Bone marrow (tissue), 2 donors: ENCODE measurements at regions not wholly inside any gene's neighbourhood (a gene's known extent, or its start where the extent isn't known, plus 50 kb on each side); places are given as distances from the start of the nearest gene placed in this dataset.
"Not testable (repeated sequence)": the region's sequence is repeated elsewhere in the genome, so short reads cannot be mapped to it uniquely, and the experiment has no call there.

Experiments
- DNase-seq, 2 donors: peaks; one replicate each; lab custom pipeline; 2025; lab: John Stamatoyannopoulos, UW

DNA sequence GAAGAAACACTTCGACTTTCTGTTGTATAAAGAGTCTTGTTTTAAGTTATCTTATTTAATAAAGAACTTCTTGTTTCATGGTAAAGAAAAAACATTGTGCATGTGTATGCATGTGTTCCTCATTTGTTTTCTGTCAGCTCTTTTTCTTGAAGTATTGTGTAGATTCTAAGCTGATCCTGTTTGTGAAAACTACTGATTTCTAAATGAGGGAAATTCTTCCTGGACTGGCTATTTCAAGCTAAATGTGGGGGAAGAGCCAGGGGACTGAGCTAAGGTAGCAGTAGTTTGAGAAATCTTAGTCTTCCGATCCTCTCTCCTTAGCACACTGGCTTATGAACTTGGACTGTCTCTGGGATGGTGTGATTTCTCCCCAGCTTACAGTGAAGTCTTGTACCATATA is 56.4 kb upstream of the RBMS1 start:
- DNase-seq, result no peak

DNA sequence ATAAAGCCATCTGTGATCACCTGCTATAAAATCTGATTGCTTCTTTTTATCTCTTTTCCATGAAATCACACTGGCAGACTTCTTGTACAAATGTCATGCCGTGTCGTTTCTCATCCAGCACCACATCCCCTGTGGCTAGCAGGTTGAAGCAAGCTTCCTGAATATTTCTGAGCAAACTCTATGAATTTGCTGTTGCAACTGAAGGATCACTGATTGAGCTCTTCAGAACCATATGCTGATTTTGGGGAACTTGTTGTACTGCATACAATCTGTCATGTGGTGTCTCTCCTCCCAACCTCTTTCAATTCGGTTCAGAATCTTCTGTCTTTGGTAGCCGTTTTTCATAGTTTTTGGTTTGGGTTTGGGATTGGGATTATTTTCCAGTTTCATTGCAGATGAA is 57.7 kb upstream of the RBMS1 start:
- no peak for DNase-seq

DNA sequence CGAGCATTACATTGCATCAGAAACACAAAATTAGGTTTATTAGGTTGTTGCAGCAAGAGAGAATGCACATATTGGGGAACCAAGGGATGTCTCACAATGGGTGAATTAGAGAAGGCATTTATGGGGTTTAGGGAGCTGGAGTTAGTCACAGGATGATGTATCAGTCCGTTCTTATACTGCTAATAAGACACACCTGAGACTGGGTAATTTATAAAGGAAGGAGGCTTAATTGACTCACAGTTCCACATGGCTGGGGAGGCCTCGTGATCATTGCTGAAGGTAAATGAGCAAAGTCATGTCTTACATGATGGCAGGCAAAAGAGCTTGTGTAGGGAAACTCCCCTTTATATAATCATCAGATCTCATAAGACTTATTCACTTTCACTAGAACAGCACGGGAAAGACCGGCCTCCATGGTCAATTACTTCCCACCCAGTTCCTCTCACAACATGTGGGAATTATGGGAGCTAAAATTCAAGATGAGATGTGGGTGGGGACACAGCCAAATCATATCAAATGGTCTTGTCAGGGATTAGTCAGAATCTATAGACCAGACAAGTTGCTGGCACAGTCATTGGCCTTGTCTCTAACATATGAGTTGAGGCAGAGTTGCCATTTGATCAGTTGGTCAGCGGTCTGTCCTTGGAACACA is 61.9 kb upstream of the RBMS1 start:
- DNase-seq, result no peak

DNA sequence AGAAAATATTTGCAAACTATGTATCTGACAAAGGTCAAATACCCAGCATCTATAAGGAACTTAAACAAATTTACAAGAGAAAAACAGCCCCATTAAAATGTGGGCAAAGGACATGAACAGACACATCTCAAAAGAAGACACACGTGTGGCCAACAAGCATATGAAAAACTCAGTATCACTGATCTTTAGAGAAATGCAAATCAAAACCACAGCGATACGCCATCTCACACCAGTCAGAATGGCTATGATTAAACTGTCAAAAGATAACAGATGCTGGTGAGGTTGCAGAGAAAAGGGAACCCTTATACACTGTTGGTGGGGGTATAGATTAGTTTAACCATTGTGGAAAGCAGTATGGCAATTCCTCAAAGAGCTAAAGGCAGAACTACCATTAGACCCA is 64.3 kb upstream of the RBMS1 start:
- DNase-seq, result no peak

DNA sequence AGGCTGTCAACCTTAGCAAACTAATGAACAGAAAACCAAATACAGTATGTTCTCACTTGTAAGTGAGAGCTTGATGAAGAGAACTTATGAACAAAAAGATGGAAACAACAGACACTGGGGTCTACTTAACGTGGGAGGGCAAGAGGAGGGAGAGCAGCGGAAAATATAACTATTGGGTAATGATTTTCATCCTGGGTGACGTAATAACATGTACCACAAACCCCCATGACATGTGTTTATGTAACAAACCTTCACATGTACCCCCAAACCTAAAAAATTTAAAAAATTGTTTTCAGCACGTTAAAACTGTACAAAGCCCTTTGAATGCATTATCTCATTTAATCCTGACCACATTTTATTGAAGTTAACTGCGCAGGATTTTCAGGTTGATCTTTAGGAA is 64.9 kb upstream of the RBMS1 start:
- no peak for DNase-seq

DNA sequence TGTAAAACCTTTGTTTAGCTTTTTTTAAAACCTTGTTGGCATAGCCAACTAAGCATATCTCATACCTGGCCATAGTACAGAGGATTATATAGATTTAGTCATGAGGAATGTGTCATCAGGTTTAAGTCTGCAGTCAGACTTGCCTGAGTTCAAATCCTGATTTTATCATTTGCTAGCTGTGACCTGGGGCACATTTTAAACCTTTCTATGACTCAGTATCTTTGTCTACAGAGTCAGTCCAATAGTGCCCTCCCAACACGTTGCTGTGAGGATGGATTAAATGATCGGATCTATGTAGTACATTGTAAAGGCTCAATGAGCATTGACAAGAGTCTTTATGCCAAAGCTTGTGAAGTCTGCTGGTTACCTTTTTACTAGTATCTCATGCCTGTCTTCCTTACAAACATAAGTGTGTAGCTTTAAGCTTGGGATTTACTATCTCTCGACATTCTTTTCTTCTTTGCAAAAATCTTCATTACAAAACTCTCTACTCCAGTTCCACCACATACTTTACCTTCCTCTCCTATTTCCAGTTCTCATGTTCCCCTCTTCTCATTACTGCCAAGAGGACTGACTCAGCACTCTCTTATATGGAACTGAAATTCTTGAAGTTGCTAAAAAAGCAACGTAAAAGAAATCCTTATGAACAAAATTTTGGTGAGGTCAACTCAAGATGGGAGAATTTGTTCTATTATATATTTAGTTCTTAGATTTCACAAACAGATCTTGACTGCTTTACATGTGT is 68.1 kb upstream of the RBMS1 start:
- DNase-seq, result no peak

DNA sequence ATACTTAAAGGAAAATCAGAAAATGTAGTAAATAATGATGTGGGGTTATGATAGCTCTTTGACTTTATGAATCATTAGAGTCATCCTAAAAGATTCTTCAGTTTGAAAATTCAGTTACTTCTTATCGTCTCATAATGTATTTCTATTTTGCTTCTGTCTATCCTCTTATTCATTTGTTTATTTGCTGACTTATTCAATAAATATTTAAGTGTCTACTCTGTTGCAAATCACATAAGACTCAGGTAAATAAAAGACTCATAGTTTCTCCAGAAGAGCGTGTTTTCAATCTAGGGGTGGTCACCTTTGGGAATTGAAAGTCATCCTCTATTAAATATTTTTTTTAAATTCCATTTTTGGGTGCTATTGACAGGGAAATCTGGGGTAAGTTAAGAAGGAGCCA is 69.1 kb upstream of the RBMS1 start:
- DNase-seq, result no peak

DNA sequence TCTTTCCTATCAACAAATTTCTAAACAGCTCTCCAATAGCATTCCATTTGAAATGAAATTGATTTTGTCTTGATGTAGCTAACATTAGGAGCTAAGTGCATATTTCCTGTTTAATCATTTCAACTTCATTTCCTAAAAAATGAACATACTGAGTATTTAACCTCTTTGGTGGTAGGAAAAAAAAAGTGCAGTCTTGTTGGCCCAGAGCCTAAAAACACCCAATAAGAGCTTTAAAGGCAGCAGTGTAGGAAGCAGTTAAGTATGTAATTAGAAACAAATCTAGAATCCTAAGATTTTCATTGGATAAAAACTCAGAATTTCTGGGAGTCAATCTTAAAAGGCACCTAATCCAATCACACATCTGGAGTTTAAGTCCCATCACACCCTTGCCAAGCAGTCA is 71.0 kb upstream of the RBMS1 start:
- no peak for DNase-seq

DNA sequence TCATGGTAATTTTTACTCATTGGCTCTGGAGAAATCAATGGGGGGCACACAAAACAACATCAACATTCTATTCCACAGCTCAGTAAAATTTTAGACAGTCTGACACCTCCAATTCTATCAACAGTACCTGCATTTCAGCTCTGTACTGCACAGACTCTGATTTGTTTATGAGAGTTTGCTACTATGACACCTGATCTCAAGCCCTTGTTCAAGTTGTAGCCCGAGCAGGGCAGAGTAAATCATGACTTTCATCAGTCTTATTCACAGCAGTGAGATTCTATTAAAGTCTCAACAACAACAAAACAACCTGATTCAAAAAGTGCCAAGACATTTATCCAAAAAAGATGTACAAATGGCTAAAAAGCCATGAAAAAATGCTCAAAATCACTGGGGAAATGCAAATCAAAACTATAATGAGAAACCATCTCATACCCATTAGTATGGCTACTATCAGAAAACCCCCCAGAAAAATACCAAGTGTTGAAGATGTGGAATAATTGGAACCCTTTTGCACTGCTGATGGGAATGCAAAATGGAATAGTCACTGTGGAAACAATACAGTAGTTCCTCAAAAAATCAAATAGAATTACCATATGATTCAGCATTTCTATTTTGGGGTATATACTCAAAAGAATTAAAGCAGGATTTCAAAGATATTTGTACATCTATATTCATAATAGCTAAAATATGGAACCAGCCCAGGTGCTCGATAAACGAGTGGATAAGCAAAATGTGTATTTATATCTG is 71.7 kb upstream of the RBMS1 start:
- DNase-seq, result no peak

DNA sequence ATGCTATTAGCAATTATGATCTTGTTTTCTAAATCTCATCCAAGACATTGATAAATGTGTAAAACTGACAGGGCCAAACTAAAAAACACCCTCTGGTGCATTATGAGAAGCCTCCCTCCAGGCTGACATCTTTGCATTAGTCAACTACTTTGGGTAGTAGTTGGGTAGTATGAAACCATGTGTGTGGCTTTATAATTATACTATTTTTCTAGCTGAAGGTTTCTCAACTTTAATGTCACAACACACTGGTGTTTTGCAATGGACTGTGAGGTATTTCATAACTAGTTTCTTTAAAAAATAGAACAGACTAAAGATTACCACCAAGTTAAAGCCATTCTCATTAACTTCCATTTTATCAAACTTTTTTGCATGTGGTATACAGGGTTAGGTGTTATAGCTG is 73.1 kb upstream of the RBMS1 start:
- no peak for DNase-seq

DNA sequence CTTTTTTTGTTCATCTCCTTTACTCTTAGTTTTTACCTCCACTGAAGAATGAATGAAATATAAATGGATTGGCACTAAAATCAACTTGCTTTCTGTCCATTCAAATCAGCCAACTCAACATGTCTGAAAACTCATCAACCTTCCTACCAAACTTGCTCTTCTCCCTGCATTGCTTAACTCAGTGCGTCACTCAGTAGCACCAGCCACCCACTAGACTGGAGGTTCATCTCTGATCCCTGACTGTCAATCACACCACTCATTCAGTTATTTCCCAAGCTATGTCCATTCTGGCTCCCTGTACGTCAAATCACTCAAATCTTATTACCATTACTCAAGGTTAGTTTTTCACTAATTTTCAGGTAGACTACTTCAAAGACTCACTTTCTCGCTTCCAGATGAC is 75.2 kb upstream of the RBMS1 start:
- no peak for DNase-seq

DNA sequence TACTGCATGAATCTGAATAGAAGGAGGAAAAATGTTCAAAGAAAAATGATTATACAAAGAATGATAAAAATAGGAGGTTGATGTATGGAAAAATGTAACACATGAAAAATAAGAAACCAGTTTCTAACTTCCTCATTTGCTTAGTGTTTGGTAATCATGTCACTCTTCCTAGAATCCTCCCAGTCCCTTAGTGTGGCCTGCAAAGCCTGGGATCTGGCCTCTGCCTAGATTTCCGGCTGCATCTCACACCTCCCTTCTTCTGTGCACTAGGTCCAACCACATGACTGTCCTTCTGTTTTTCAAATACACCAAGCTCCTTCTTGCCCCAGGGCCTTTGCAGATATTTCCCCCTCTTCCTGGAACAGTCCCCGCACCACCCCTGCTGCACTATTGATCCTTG is 76.8 kb upstream of the RBMS1 start:
- no peak for DNase-seq

DNA sequence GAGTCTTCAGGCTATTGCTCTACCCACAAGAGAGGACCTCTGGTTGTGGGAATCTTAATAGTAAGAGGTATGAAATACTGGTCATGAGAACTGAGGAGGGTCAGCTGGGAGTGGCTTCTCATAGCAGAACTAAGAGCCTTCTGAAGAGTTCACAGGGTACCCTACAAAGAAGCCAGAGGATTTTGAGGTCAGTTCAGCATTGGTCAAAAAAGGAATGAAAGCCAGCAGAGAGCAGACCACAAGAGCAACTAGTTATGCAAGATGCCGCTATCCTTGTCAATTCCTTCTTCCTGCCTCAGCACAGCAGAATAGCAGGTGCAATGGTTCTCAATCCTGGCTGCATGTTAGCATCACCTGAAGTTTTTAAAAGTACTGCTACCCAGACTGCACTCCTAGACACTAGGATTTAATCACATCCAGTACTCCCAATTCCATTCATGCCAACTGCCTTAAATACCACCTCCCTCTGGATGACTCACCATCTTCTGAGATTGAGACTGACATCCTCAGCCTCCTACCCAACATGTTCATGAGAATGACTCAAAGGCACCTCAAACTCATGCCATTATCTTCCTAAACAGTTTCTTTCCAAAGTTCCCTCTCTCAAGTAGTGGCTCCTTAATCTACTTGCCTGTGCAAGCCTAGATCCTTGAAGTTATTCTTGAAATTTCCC is 81.0 kb upstream of the RBMS1 start:
- DNase-seq, result no peak

DNA sequence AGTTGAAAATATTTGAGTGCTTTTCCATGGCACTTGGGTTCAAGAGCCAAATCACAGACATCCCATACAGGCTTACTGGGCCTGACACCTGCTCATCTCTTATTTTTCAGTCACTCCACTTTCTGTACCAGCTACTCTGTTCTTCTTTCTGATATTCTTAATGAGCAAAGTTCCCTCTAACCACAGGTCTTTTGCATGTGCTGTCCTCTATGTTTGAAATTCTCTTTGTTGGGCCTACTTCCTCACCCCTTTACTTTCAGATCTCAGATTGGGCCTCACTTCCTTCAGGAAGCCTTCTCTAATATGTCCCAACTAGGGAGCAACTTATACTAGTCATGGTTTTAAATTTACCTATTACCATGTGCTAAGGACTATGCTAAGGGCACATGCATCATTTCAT is 81.8 kb upstream of the RBMS1 start:
- DNase-seq, result no peak

DNA sequence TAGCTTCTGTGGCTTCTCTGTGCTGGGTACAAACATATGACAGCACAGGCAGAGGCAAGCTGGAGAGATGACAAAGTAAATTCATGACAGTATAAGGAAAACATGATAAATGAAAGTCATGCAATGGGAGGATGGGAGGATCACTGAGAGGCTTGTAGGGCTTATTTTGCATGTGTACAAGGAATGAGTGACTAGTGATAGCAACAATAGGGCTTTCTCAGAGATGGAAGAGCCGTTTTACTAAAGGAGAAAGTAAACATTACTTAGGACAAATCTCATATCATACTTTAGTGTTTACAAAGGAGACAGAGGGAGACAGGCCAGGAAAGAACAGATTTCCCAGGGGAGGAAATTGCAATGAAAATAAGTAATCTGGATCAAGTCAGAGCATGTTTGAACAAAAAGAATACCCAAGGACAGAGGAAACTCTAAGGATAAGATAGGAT is 82.5 kb upstream of the RBMS1 start:
- DNase-seq, result no peak

DNA sequence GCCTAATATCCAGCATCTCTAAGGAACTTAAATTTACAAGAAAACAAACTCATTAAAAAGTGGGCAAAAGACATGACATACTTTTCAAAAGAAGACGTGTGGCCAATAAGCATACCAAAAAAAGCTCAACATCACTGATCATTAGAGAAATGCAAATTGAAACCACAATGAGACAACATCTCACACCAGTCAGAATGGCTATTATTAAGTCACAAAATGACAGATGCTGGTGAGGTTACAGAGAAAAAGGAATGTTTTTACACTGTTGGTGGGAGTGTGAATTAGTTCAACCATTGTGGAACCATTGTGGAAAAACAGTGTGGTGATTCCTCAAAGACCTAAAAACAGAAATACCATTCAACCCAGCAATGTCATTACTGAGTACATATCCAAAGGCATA is 83.5 kb upstream of the RBMS1 start:
- not testable (repeated sequence) for DNase-seq

DNA sequence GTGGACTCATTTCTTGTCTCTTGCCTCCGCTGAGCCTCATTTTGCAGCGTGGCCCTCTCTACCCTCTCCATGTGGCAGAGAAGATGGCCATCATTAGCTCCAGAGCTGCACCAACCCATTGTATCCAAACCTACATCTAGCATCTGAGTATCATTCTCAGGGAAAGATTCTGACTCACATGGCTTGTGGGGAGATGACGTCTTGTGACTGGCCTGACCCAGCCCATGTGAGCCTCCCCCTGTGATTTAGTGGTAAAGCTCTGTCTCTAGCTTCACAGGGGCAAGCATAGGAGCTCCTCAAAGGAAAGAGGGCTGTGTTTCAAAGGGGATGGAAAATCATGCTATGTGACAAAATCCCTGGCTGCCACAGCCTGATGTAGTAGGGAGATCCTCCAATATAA is 87.4 kb upstream of the RBMS1 start:
- DNase-seq, result no peak

DNA sequence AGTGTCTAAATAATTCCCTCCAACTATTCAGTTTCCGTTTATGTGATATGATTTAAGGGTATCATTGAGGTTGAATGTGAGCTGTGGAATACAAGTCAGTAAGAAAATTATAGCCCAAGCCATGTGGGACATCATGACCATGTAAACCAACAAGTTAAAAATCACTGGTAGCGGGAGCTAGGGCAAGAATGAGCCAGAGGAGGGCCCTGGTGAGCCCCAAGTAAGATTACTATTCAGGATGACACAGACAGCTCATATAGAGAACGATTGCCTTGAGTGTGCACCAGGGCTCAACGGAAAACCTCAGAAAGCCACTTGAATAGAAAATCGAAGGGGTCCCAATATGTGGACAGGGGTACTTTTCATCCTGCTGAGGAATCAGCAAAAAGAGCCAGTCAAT is 87.8 kb upstream of the RBMS1 start:
- no peak for DNase-seq

DNA sequence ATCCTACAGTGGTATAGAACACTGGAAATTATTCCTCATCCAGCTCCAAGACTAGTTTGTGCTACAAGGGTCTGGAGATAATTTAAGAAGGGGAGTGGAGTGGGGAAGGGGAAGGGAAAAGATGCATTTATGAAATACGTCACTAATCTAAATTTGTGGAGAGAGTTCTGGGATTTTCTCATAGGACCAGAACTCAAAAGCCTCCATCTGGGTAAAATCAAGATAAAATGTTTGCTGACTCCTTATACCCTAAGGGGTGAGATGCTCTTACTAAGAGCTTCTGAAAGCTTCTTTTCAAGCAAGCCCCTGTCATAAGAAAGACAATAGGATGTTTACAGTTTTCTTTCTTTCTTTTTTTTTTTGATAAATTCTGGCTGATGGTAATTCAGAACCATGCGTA is 88.5 kb upstream of the RBMS1 start:
- DNase-seq, result no peak

DNA sequence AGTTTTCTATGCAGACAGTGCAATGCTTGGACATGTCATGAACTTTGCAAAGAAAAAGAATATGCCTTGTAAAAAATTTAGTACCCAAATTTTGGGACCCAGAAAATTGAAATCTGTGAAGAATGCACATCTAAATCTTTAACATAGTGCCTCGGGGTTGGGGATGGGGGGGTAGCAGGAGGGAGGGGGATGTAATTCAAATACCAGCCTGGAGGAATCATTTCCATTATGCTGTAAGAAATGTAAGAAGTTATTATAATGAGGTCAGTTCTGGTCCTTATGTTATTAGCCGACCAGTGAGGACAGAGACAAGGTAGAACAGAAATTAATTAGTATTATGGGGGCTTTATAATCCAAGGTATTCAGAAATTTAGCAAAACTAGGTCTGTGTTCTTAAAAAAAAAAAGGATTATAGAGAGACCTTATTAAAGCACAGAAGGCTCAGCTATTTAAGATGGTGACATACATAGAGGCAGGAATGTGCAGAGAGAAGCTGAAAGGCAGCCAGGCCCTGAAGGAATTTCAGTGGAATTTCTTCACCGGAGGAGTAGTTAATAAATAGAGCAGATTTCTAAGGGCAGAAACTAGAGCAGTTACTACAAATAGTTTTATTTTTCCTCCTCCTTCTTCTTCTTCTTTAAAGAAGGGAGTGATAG is 89.0 kb upstream of the RBMS1 start:
- DNase-seq, result no peak

DNA sequence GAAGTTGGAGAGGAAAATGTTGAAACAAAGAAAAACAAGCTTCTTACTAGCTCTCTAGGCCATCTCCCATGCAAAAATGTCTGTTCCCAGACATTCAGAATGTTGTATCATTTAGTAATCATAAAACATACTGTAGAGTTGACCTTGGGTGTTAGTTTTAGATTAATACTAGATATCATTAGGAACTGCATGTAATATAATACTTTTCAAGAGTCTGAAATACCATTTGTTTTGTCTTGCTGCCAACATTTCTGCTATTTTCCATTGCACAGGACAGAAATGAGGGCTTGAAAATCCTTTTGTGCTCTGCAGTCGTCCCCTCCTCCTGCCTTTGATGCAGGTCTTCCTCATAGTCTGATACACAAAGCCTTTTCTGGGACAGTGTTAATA is 89.5 kb upstream of the RBMS1 start:
- no peak for DNase-seq

DNA sequence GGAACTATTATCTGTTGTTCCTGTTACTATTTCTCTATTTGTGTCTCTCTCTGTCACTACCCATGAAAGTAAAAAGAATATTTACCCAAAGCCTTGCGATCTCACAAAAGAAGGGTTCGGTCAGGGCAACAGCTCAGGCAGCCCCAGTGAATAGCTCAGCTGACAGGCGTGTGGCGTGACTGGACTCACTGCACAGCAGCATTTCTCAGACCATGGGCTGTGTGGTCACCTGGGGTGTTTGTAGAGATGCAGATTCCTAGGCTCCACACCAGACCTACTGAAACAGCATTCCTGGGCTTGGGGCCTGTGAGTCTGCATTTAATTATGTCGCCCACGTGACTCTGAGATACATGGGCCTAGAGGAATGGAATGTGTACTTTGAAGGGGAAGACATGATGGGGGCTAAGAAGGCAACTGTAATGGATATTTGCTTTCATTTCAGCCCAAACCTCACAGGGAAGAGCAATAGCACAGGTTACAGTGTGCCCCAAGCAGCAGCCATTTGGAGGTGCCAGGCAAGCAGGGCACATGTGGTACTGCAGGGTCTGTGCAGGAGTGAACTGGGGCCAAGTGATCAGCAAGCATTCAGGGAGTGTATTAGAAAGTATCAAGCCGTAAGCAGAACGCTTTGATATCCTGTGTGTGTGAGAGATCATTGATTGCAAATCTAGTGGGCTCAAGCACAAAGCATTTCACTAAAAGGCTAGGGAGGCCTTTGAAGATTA is 90.4 kb upstream of the RBMS1 start:
- no peak for DNase-seq
